ENCODE measurements at regions not wholly inside any gene's neighbourhood (a gene's known extent, or its start where the extent isn't known, plus 50 kb on each side); places are given as distances from the start of the nearest gene placed in this dataset.

GRCh38 chr15:38670128-38671005, 105.8 kb upstream of the RASGRP1 start:
- TF ChIP-seq TAF1 (IDR thresholded peaks at IDR 0.05; ENCODE audit: low read depth, low read length) = no peak
- no peak for TF ChIP-seq POLR2AphosphoS5 (IDR thresholded peaks at IDR 0.05; ENCODE audit: low read depth, low read length)
- no peak for TF ChIP-seq POLR2A (IDR thresholded peaks at IDR 0.05; ENCODE audit: low read depth, low read length)
- TF ChIP-seq SPI1 (IDR thresholded peaks at IDR 0.05; ENCODE audit: low read depth, low read length) = peak; percentile 42
- TF ChIP-seq POU2F2 (IDR thresholded peaks at IDR 0.05; ENCODE audit: low read depth, low read length) = no peak
- no peak for TF ChIP-seq PAX5 (IDR thresholded peaks at IDR 0.05; ENCODE audit: insufficient read depth, low read length, severe bottlenecking)
- FAIRE-seq = peak; percentile 86

GRCh38 chr15:38671006-38671387, 106.4 kb upstream of the RASGRP1 start:
- TF ChIP-seq PAX5 (IDR thresholded peaks at IDR 0.05; ENCODE audit: insufficient read depth, low read length, severe bottlenecking) (no peak), POU2F2 (IDR thresholded peaks at IDR 0.05; ENCODE audit: low read depth, low read length) (no peak), TAF1 (IDR thresholded peaks at IDR 0.05; ENCODE audit: low read depth, low read length) (no peak), POLR2AphosphoS5 (IDR thresholded peaks at IDR 0.05; ENCODE audit: low read depth, low read length) (no peak), SPI1 (IDR thresholded peaks at IDR 0.05; ENCODE audit: low read depth, low read length) (no peak), POLR2A (IDR thresholded peaks at IDR 0.05; ENCODE audit: low read depth, low read length) (no peak)
- no peak for FAIRE-seq
- no peak for DNase-seq (ENCODE audit: insufficient read length, low spot score)

More at GRCh38 chr15:38670128-38671005, 105.8 kb upstream of the RASGRP1 start:
- no peak for DNase-seq (ENCODE audit: insufficient read length, low spot score)

DNA sequence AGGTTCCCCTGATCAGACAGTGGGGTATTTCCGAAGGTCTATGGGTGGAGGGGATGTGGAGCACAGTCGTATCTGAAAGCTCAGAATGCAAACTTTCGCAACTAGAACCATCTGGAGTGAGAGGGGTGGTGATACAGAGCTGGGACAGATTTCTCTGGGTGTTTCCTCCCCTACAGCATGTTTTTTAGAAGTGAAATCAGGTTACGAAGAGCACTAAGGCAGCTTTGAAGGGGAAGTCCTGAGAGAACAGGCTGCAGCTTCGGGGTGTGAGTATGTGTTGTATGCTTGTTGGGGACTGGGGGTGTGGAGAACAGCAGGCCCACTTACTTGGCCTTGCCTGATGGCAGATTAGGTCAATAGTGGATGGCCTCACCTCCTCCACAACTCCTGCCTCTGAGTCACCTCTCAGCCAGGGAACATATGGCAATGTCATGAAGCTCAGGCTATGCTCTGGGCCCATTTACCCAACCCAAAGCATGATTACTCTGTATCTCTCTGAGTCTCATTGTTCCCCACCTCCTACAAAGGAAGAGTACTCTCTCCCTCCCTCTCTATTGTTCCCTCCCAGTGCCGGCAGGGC, 107.2 kb upstream of the RASGRP1 start:
- FAIRE-seq (peak; percentile 83), DNase-seq (ENCODE audit: insufficient read length, low spot score) (no peak)
- TF ChIP-seq POLR2AphosphoS5 (IDR thresholded peaks at IDR 0.05; ENCODE audit: low read depth, low read length) (no peak), SPI1 (IDR thresholded peaks at IDR 0.05; ENCODE audit: low read depth, low read length) (peak; percentile 60), TAF1 (IDR thresholded peaks at IDR 0.05; ENCODE audit: low read depth, low read length) (peak; percentile 20; the same call in 1 of the 2 replicates), POU2F2 (IDR thresholded peaks at IDR 0.05; ENCODE audit: low read depth, low read length) (0 out of 2 replicates have a peak, but pooled peaks have one; percentile 9)

DNA sequence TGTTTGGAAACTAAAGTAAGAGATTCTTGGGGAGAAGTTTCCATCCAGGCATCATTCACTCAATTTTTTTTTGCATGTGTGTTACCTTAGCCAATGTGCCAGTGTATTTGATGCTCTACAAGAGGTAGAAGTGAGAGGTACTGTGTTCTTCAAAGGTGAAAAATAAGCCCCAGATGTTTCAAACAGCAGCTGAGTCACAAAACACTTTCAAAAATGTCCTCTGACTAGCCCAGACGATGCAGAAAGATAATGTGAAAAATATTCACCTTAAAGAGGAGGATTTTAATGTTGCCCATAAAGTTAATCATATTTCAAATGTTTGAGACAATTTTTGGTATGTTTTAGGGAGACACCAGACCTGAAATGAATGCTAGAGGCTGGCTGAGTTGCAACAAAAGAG, 107.7 kb upstream of the RASGRP1 start:
- FAIRE-seq = no peak
- TF ChIP-seq POLR2A (IDR thresholded peaks at IDR 0.05; ENCODE audit: low read depth, low read length) (no peak), PAX5 (IDR thresholded peaks at IDR 0.05; ENCODE audit: insufficient read depth, low read length, severe bottlenecking) (no peak), POU2F2 (IDR thresholded peaks at IDR 0.05; ENCODE audit: low read depth, low read length) (no peak), SPI1 (IDR thresholded peaks at IDR 0.05; ENCODE audit: low read depth, low read length) (no peak), TAF1 (IDR thresholded peaks at IDR 0.05; ENCODE audit: low read depth, low read length) (no peak; the same call in 1 of the 2 replicates), POLR2AphosphoS5 (IDR thresholded peaks at IDR 0.05; ENCODE audit: low read depth, low read length) (no peak)

GRCh38 chr15:38672814-38673670, 108.4 kb upstream of the RASGRP1 start:
- DNase-seq (ENCODE audit: insufficient read length, low spot score) (no peak), FAIRE-seq (peak; percentile 82)
- TF ChIP-seq POLR2AphosphoS5 (IDR thresholded peaks at IDR 0.05; ENCODE audit: low read depth, low read length) (no peak), SPI1 (IDR thresholded peaks at IDR 0.05; ENCODE audit: low read depth, low read length) (peak; percentile 37; the same call in 1 of the 2 replicates)

More for the DNA sequence above, 107.7 kb upstream of the RASGRP1 start:
- DNase-seq (ENCODE audit: insufficient read length, low spot score) = no peak

- FAIRE-seq (peak; percentile 58), DNase-seq (ENCODE audit: insufficient read length, low spot score) (no peak)
- no peak for TF ChIP-seq SPI1 (IDR thresholded peaks at IDR 0.05; ENCODE audit: low read depth, low read length)
- TF ChIP-seq POU2F2 (IDR thresholded peaks at IDR 0.05; ENCODE audit: low read depth, low read length) = no peak
- no peak for TF ChIP-seq POLR2AphosphoS5 (IDR thresholded peaks at IDR 0.05; ENCODE audit: low read depth, low read length)
- TF ChIP-seq TAF1 (IDR thresholded peaks at IDR 0.05; ENCODE audit: low read depth, low read length) = no peak
- no peak for TF ChIP-seq PAX5 (IDR thresholded peaks at IDR 0.05; ENCODE audit: insufficient read depth, low read length, severe bottlenecking)
- no peak for TF ChIP-seq POLR2A (IDR thresholded peaks at IDR 0.05; ENCODE audit: low read depth, low read length)
Measured at GRCh38 chr15:38674448-38674847, 109.8 kb upstream of the RASGRP1 start.

DNA sequence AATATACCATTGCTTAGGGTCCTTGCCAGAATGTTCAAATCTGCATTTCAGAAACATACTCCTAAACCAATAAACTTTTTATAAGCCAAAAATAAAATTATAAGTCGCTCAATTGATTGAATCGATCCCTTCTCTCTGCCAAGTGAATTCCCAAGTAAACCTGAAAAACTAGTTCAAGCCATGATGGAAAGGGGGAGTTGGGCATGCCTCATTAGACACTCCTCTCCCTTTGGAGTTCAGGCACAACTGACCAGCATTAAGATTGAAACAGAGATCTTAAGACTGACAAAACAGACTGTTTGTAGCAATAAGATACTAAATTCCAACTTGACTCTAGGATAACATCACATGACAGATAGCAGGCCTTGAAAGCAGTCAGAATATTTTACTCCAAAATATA, 113.7 kb upstream of the RASGRP1 start:
- FAIRE-seq = no peak

DNA sequence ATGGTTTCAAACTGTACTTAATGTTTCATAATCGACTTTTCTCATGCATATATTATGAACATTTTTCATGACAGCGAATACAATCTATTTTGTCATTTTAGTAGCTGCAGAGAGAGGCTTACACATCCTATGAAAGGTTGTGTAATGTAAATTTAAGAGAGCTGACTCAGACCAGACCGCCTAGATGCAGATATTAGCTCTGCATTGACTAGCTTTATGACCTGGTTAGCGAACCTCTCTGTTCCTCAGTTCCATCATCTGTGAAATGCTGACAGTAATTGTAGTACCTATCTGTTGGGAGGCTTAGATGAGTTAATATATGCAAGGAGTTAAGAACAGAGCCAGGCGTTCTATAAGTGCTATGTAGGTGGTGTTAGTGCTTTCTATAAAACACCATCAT, 116.2 kb upstream of the RASGRP1 start:
- DNase-seq (ENCODE audit: insufficient read length, low spot score) = no peak
- FAIRE-seq = no peak
- no peak for TF ChIP-seq PAX5 (IDR thresholded peaks at IDR 0.05; ENCODE audit: insufficient read depth, low read length, severe bottlenecking)
- no peak for TF ChIP-seq POU2F2 (IDR thresholded peaks at IDR 0.05; ENCODE audit: low read depth, low read length)
- TF ChIP-seq SPI1 (IDR thresholded peaks at IDR 0.05; ENCODE audit: low read depth, low read length) = no peak
- TF ChIP-seq POLR2AphosphoS5 (IDR thresholded peaks at IDR 0.05; ENCODE audit: low read depth, low read length) = no peak
- TF ChIP-seq TAF1 (IDR thresholded peaks at IDR 0.05; ENCODE audit: low read depth, low read length) = no peak

More for the DNA sequence above, 113.7 kb upstream of the RASGRP1 start:
- DNase-seq (ENCODE audit: insufficient read length, low spot score) = no peak
- TF ChIP-seq TAF1 (IDR thresholded peaks at IDR 0.05; ENCODE audit: low read depth, low read length) (no peak), PAX5 (IDR thresholded peaks at IDR 0.05; ENCODE audit: insufficient read depth, low read length, severe bottlenecking) (no peak), SPI1 (IDR thresholded peaks at IDR 0.05; ENCODE audit: low read depth, low read length) (no peak)

DNA sequence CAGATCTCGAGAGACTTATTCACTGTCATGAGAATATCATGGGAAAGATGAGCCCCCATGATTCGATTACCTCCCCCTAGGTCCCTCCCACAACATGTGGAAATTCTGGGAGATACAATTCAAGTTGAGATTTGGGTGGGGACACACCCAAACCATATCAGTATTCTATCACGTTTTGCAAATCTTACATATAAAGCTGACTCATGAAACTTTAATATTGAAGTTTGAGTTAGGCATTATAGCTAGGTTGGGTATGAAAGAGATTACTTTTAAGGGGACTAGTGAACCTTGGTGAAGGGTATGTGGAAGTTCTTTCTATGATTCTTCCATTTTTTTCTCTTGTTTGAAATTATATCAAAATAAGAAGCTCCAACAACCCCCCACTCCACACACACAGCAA, 117.7 kb upstream of the RASGRP1 start:
- no peak for TF ChIP-seq SPI1 (IDR thresholded peaks at IDR 0.05; ENCODE audit: low read depth, low read length)
- no peak for TF ChIP-seq PAX5 (IDR thresholded peaks at IDR 0.05; ENCODE audit: insufficient read depth, low read length, severe bottlenecking)
- FAIRE-seq = no peak
- DNase-seq (ENCODE audit: insufficient read length, low spot score) = no peak
